HG02973 (cell line): ENCODE measurements at regions not wholly inside any gene's neighbourhood (a gene's known extent, or its start where the extent isn't known, plus 50 kb on each side); places are given as distances from the start of the nearest gene placed in this dataset.

Experiments used
- ATAC-seq: cut with Tn5 transposase; IDR thresholded peaks from one replicate; pipeline ENCODE4 v1.9.1; 2021; ENCODE audit warnings: moderate library complexity; ENCODE audit not compliant: unreplicated experiment

GRCh38 chr3:157746391-157746790, 243.2 kb upstream of the VEPH1 start:
- no peak for ATAC-seq

GRCh38 chr3:157741607-157742006, 238.4 kb upstream of the VEPH1 start:
- no peak for ATAC-seq

GRCh38 chr3:157738441-157738840, 235.2 kb upstream of the VEPH1 start:
- ATAC-seq = no peak

GRCh38 chr3:157718800-157719199, 215.6 kb upstream of the VEPH1 start:
- ATAC-seq = no peak

GRCh38 chr3:157713101-157713500, 209.9 kb upstream of the VEPH1 start:
- ATAC-seq = no peak

- no peak for ATAC-seq
Measured at GRCh38 chr3:157705258-157705657, 202.0 kb upstream of the VEPH1 start.

- ATAC-seq = no peak
Measured at GRCh38 chr3:157700405-157700804, 197.2 kb upstream of the VEPH1 start.

- no peak for ATAC-seq
Measured at GRCh38 chr3:157695586-157695985, 192.4 kb upstream of the VEPH1 start.

- ATAC-seq = no peak
Measured at GRCh38 chr3:157695103-157695502, 191.9 kb upstream of the VEPH1 start.

- ATAC-seq = no peak
Measured at GRCh38 chr3:157693762-157694161, 190.5 kb upstream of the VEPH1 start.

- no peak for ATAC-seq
Measured at GRCh38 chr3:157692468-157692867, 189.3 kb upstream of the VEPH1 start.

- no peak for ATAC-seq
Measured at GRCh38 chr3:157683668-157684067, 180.5 kb upstream of the VEPH1 start.

- no peak for ATAC-seq
Measured at GRCh38 chr3:157672061-157672460, 168.8 kb upstream of the VEPH1 start.

- ATAC-seq = no peak
Measured at GRCh38 chr3:157671656-157672055, 168.4 kb upstream of the VEPH1 start.

- no peak for ATAC-seq
Measured at GRCh38 chr3:157669416-157669815, 166.2 kb upstream of the VEPH1 start.

GRCh38 chr3:157667493-157667892, 164.3 kb upstream of the VEPH1 start:
- ATAC-seq = no peak

GRCh38 chr3:157662171-157662570, 159.0 kb upstream of the VEPH1 start:
- ATAC-seq = no peak

- ATAC-seq = no peak
Measured at GRCh38 chr3:157660847-157661246, 157.6 kb upstream of the VEPH1 start.

GRCh38 chr3:157652366-157652765, 149.2 kb upstream of the VEPH1 start:
- ATAC-seq = no peak

GRCh38 chr3:157650699-157651098, 147.5 kb upstream of the VEPH1 start:
- ATAC-seq = no peak

- no peak for ATAC-seq
Measured at GRCh38 chr3:157650172-157650571, 147.0 kb upstream of the VEPH1 start.

GRCh38 chr3:157649511-157649910, 146.3 kb upstream of the VEPH1 start:
- ATAC-seq = no peak

GRCh38 chr3:157647820-157648219, 144.6 kb upstream of the VEPH1 start:
- ATAC-seq = no peak
